Suprapubic skin (tissue), 4 donors: ENCODE measurements at regions not wholly inside any gene's neighbourhood (a gene's known extent, or its start where the extent isn't known, plus 50 kb on each side); places are given as distances from the start of the nearest gene placed in this dataset.
"Not testable (repeated sequence)": the region's sequence is repeated elsewhere in the genome, so short reads cannot be mapped to it uniquely, and the experiment has no call there.

ENCODE experiments used
- POLR2A ChIP-seq, 2 donors: fragments of 450-650 bp; IDR thresholded peaks; one replicate each; pipeline ENCODE4 v1.6.1; 2017; ENCODE audit warnings: antibody characterized with exemption in 2 of 2, mild to moderate bottlenecking in 2 of 2, moderate library complexity in 2 of 2
- POLR2AphosphoS5 ChIP-seq, 3 donors: sonication (generic); formaldehyde crosslinking; IDR thresholded peaks; one replicate each; pipeline ENCODE4 v1.6.1; 2017; ENCODE audit warnings: antibody characterized with exemption in 3 of 3
- TF ChIP-seq, protein P1 (sequence below), 2 donors: fragments of 200-600 bp in 1 of 2; fragments of 450-650 bp in 1 of 2; sonication (generic) in 1 of 2; IDR thresholded peaks; one replicate each; pipeline ENCODE4 v1.5.1; 2016 to 2019; ENCODE audit warnings: antibody characterized with exemption in 2 of 2, mild to moderate bottlenecking in 1 of 2, moderate library complexity in 1 of 2

DNA sequence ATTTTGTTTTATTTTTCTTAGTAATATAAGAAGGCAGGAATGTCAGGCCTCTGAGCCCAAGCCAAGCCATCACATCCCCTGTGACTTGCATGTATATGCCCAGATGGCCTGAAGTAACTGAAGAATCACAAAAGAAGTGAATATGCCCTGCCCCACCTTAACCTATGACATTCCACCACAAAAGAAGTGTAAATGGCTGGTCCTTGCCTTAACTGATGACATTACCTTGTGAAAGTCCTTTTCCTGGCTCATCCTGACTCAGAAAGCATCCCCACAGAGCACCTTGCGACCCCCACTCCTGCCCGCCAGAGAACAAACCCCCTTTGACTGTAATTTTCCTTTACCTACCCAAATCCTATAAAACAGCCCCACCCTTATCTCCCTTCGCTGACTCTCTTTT is 406.2 kb upstream of the RORB start:
- not testable (repeated sequence) for TF ChIP-seq POLR2AphosphoS5, POLR2A (IDR thresholded peaks at IDR 0.05)
- TF ChIP-seq, protein P1, sequence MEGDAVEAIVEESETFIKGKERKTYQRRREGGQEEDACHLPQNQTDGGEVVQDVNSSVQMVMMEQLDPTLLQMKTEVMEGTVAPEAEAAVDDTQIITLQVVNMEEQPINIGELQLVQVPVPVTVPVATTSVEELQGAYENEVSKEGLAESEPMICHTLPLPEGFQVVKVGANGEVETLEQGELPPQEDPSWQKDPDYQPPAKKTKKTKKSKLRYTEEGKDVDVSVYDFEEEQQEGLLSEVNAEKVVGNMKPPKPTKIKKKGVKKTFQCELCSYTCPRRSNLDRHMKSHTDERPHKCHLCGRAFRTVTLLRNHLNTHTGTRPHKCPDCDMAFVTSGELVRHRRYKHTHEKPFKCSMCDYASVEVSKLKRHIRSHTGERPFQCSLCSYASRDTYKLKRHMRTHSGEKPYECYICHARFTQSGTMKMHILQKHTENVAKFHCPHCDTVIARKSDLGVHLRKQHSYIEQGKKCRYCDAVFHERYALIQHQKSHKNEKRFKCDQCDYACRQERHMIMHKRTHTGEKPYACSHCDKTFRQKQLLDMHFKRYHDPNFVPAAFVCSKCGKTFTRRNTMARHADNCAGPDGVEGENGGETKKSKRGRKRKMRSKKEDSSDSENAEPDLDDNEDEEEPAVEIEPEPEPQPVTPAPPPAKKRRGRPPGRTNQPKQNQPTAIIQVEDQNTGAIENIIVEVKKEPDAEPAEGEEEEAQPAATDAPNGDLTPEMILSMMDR (IDR thresholded peaks at IDR 0.05) = not testable (repeated sequence)
